22Rv1 (cell line): ENCODE measurements at regions not wholly inside any gene's neighbourhood (a gene's known extent, or its start where the extent isn't known, plus 50 kb on each side); places are given as distances from the start of the nearest gene placed in this dataset.

ENCODE experiments used
- H3K27ac ChIP-seq: fragments of 450-650 bp; 2 replicates; pipeline ENCODE4 v1.5.1; 2017
- CTCF ChIP-seq: fragments of 450-650 bp; IDR thresholded peaks from 2 replicates; pipeline ENCODE4 v1.5.1; 2017; ENCODE audit warnings: mild to moderate bottlenecking
- ZFX ChIP-seq: fragments of 450-650 bp; IDR thresholded peaks from 2 replicates; pipeline ENCODE4 v1.6.1; 2017; ENCODE audit warnings: antibody characterized with exemption, borderline replicate concordance

- H3K27ac ChIP-seq = no peak overlapping the region
- TF ChIP-seq CTCF = no peak
Measured at GRCh38 chr13:73551736-73552135, 492.9 kb downstream of the KLF5 start.

DNA sequence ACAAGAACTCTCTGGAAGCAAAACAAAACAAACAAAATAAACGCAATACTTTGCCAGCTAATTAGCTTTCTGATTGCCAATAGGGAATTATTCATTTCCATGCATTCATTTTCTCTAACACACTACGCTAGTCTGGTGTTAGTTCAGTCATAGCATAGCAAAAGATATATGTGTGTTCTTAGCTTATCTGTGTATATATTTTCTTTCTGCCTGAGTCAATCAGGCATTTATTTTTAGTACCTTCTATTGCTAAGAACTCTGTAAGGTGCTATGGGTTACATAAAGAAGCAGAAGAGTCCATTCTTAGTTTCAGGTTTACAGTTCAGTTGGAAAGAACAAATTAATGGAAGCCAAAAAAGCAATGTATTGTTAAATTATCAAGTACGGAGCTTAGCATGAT is 490.9 kb downstream of the KLF5 start:
- H3K27ac ChIP-seq = no peak overlapping the region
- TF ChIP-seq ZFX (no peak), CTCF (no peak)

- H3K27ac ChIP-seq = no peak overlapping the region
- TF ChIP-seq CTCF = no peak
- TF ChIP-seq ZFX = no peak
Measured at GRCh38 chr13:73548449-73548848, 489.6 kb downstream of the KLF5 start.

- H3K27ac ChIP-seq = no peak overlapping the region
- no peak for TF ChIP-seq ZFX
- TF ChIP-seq CTCF = no peak
Measured at GRCh38 chr13:73547239-73547638, 488.4 kb downstream of the KLF5 start.

GRCh38 chr13:73544175-73544574 is 485.4 kb downstream of the KLF5 start:
- TF ChIP-seq ZFX (no peak), CTCF (peak; percentile 17)
- no peak overlapping the region for H3K27ac ChIP-seq

DNA sequence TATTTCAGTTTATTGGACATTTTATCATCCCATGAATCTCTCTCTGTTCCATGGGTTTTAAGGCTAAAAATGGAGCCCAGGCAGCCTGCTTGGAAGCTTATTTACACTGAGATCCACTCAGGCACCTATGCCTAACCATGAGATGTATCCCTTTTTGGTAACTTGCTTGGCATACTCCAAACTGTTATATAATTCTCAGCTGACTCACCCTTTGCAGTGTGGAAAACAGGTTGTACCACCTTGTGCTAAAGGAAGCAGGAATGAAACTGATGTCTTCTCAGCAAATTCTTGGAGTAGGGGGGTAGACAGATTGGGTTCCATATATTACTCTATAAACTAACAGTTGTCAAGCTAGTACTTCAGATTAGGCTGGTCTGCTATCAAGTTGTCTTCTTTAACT is 483.6 kb downstream of the KLF5 start:
- H3K27ac ChIP-seq = no peak overlapping the region
- no peak for TF ChIP-seq ZFX
- no peak for TF ChIP-seq CTCF

DNA sequence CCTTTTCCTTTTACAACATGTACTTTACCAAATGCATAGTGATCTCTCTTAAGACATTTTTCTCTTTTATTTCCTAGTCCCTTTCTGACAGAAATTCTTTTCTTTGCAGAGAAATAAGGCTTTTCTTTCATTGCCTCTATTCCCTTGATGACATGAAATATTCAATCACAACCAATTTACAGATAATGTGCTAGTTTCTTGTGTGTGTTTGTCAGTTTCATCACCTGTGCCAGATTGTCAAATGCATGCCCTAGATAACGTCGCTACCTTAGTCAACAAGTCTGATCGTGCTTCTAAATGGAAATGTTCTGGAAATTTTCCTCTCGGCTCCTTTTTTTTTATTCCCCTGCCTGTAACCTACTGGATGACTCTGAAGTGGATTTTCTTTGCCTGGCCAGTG is 478.1 kb downstream of the KLF5 start:
- TF ChIP-seq CTCF (no peak), ZFX (no peak)
- no peak overlapping the region for H3K27ac ChIP-seq
